OCI-LY7 (cell line): ENCODE measurements at regions not wholly inside any gene's neighbourhood (a gene's known extent, or its start where the extent isn't known, plus 50 kb on each side); places are given as distances from the start of the nearest gene placed in this dataset.

Source experiments
- CTCF ChIP-seq: fragments of 200-600 bp; sonication (generic); conservative IDR thresholded peaks from 2 replicates; pipeline ENCODE4 v1.5.1; 2014; ENCODE audit warnings: mild to moderate bottlenecking, antibody characterized with exemption, low read length, moderate library complexity, mixed read lengths
- EZH2phosphoT487 ChIP-seq: fragments of 200-600 bp; sonication (generic); IDR thresholded peaks from 2 replicates; pipeline ENCODE4 v1.6.1; 2018; ENCODE audit warnings: low read depth, borderline replicate concordance, mild to moderate bottlenecking, mixed run types, antibody characterized with exemption, low read length, moderate library complexity, mixed read lengths

GRCh38 chr2:19203866-19204265 is 154.6 kb downstream of the OSR1 start:
- TF ChIP-seq CTCF, result no peak
- TF ChIP-seq EZH2phosphoT487, result no peak
